SU-DHL-6 (cell line): ENCODE measurements at regions not wholly inside any gene's neighbourhood (a gene's known extent, or its start where the extent isn't known, plus 50 kb on each side); places are given as distances from the start of the nearest gene placed in this dataset.

Experiments used
- EZH2phosphoT487 ChIP-seq: fragments of 200-600 bp; sonication (generic), shearing (Covaris generic); conservative IDR thresholded peaks from 2 replicates; pipeline ENCODE4 v1.6.1; 2018; ENCODE audit warnings: mild to moderate bottlenecking, antibody characterized with exemption, low read length, moderate library complexity, mixed read lengths
- TF ChIP-seq, protein P1 (sequence below): fragments of 200-600 bp; sonication (generic); IDR thresholded peaks from one replicate; pipeline ENCODE4 v1.5.1; 2017; ENCODE audit warnings: antibody characterized with exemption, mild to moderate bottlenecking, low read length, moderate library complexity; ENCODE audit not compliant: insufficient read depth, poor library complexity, severe bottlenecking

DNA sequence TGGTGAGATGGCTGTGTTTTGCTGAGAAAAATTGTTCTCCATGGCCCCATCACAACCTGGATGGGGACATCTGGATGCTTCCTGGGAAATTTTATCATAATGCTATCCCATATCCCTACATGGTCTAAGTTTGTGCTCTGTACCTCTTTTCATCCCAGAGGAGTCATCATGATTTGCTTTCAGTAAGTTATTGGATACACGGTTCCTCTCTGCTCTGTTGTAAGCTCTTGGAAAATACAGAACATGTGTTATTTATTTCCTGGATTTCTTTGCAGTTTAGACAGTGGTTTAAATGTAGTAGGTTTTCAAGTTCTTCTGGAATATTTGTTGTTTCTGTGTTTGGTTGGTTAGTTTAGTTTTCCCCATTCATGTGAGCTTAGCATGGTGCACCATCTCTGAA is 129.2 kb upstream of the ECI2 start:
- TF ChIP-seq, protein P1, sequence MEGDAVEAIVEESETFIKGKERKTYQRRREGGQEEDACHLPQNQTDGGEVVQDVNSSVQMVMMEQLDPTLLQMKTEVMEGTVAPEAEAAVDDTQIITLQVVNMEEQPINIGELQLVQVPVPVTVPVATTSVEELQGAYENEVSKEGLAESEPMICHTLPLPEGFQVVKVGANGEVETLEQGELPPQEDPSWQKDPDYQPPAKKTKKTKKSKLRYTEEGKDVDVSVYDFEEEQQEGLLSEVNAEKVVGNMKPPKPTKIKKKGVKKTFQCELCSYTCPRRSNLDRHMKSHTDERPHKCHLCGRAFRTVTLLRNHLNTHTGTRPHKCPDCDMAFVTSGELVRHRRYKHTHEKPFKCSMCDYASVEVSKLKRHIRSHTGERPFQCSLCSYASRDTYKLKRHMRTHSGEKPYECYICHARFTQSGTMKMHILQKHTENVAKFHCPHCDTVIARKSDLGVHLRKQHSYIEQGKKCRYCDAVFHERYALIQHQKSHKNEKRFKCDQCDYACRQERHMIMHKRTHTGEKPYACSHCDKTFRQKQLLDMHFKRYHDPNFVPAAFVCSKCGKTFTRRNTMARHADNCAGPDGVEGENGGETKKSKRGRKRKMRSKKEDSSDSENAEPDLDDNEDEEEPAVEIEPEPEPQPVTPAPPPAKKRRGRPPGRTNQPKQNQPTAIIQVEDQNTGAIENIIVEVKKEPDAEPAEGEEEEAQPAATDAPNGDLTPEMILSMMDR = no peak
- TF ChIP-seq EZH2phosphoT487 = no peak
